GM06990 (cell line): ENCODE measurements at regions not wholly inside any gene's neighbourhood (a gene's known extent, or its start where the extent isn't known, plus 50 kb on each side); places are given as distances from the start of the nearest gene placed in this dataset.

Experiments
- DNase-seq: peaks from one replicate; pipeline ENCODE4 v3.0.0-alpha.2; 2011; ENCODE audit not compliant: insufficient read length; ENCODE audit errors: extremely low read depth
- H3K27me3 ChIP-seq: replicated peaks from 2 replicates; pipeline ENCODE4 v1.6.0; 2011; ENCODE audit warnings: low read length; ENCODE audit not compliant: control insufficient read depth, insufficient read depth
- H3K36me3 ChIP-seq: 2 replicates; pipeline ENCODE4 v1.5.1; 2011; ENCODE audit warnings: low read length; ENCODE audit not compliant: control insufficient read depth, insufficient read depth
- H3K4me3 ChIP-seq: replicated peaks from 2 replicates; pipeline ENCODE4 v1.5.1; 2011; ENCODE audit warnings: low read depth, mild to moderate bottlenecking, control low read depth, low read length
- CTCF ChIP-seq: IDR thresholded peaks from 2 replicates; pipeline ENCODE4 v1.5.1; 2011; ENCODE audit warnings: low read length, control low read depth, mild to moderate bottlenecking, inconsistent platforms; ENCODE audit not compliant: insufficient read depth, poor library complexity, severe bottlenecking

GRCh38 chr9:135394699-135395645 lies 84.6 kb upstream of the PPP1R26 start:
- no peak for DNase-seq
- Histone ChIP-seq H3K4me3 (no peak overlapping the region), H3K36me3 (no peaks in the 10 kb centered on the region), H3K27me3 (no peaks in the 10 kb centered on the region; the same call in none of the 2 replicates)
- no peak for TF ChIP-seq CTCF

- no peak for DNase-seq
- TF ChIP-seq CTCF: no peak
- Histone ChIP-seq H3K36me3 (no peaks in the 10 kb centered on the region), H3K4me3 (no peak overlapping the region), H3K27me3 (no peaks in the 10 kb centered on the region; the same call in 1 of the 2 replicates)
Observed at GRCh38 chr9:135397142-135397541, 82.4 kb upstream of the PPP1R26 start.

DNA sequence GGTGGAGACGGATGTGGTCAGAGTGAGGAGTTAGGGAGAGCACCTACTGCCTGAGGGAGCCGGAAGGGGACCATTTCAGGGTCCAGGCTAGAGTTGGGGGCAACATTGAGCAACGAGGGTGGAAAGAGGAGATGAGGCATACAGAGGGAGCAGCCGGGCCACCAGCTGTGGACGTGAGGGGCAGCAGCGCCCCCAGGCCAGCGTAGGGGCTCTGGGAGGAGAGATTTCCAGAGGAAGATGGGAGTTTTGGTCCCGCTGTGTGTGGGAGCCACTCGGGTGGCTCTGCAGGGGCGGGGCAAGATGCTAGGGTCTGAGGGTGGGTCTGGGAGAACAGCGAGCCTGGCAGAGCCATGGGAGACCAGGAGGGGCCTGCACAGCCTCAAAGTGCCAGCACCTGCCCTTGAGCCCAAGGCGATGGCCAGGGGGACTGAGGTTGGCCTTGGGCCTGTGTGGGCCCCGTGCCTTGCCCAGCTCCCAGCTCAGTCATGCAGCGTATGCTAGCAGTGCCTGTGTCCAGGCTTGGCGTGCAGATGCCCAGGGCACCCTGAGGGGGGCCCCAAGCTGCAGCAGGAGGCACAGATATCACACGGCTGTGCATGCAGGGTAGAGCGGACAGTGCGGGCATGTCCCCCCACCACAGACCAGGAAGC lies 80.5 kb upstream of the PPP1R26 start:
- no peak for DNase-seq
- H3K27me3 ChIP-seq: no peaks in the 10 kb centered on the region; the same call in 1 of the 2 replicates
- H3K36me3 ChIP-seq: no peaks in the 10 kb centered on the region
- H3K4me3 ChIP-seq: no peak overlapping the region
- TF ChIP-seq CTCF: no peak

DNA sequence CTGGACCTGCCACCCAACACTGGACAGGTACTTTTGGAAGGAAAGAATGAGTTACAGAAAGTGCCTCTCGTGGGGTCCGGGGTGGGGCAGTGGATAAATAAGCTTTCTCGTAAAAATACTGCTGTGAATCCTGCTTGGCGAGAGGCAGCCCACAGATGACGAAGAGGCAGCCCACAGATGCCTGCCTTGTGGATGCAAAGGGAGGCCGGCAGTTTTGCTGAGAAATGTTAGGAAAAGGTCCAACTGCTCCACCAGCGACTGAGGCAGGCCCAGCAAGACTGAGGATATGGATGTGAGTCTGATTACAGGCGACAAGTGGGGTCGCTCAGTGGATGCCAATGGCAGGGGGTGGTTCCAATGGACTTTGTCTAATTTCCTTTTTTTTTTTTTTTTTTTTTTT lies 79.1 kb upstream of the PPP1R26 start:
- H3K27me3 ChIP-seq: no peaks in the 10 kb centered on the region; the same call in 1 of the 2 replicates
- H3K36me3 ChIP-seq: no peaks in the 10 kb centered on the region
- no peak for TF ChIP-seq CTCF
- H3K4me3 ChIP-seq: no peak overlapping the region
- no peak for DNase-seq

DNA sequence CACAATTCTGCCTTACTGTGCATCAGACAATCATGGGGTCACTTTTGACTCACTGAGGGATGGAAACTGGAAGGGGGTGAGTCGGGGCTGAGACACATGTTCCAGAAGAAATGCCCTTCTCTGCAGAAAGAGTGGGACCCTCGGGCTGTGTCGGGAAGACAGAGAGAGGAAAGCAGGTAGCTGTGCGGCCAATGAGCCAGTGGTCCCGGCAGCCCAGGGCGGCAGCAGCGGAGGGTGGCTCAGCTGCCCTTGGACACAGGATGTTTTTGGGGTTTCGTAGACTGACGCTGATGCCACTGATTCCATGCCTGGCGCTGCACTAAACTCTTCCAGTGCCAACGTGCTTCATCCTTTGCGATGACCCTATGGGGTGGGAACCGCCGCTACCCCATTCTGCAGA lies 78.4 kb upstream of the PPP1R26 start:
- Histone ChIP-seq H3K27me3 (no peaks in the 10 kb centered on the region; the same call in 1 of the 2 replicates), H3K36me3 (no peaks in the 10 kb centered on the region), H3K4me3 (no peak overlapping the region)
- no peak for TF ChIP-seq CTCF
- DNase-seq: no peak
